ENCODE measurements at regions not wholly inside any gene's neighbourhood (a gene's known extent, or its start where the extent isn't known, plus 50 kb on each side); places are given as distances from the start of the nearest gene placed in this dataset.
A peak's percentile ranks its signal among the peaks of the same experiment; 100 is the strongest.

DNA sequence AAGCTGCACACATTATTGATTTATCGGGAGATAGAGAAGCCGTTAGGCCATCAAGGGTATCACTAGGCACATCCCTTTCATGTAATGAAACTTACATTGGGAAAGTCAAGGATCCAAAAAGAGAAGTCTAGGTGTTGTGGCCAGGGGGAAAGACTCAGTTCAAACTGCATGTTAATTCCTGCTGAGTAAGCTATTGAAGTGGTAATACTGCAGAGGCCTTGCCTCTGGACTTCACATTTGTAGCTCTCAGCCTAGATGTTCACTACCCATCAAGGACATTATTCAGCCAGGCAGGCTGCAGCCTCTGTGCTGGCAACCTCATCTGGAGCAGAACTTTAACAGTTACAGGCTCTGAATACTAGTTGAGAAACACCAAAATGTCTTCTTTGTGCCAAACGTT is 2094.5 kb upstream of the AGA start:
- DNase-seq (ENCODE audit: low read depth): no peak
- H3K4me3 ChIP-seq (ENCODE audit: low read length): no peak overlapping the region

DNA sequence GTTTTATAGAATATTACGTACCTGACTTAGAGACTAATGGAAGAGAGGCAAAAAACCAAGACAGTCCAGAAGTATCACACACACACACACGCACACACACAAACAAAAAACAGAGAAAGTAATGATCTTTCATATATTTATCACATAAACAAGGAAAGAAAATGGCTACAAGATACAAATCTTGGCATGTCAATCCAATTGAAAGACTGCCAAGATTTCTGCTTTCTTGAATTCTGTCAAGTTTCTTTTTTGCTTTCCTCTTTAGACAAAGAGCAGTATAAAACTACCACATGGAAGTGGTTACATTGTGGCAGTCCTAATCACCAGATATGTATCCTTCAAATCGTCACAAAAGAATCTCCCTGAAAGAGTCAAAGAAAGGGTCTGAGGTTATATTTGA is 2097.4 kb upstream of the AGA start:
- DNase-seq (ENCODE audit: low read depth): no peak
- H3K4me3 ChIP-seq (ENCODE audit: low read length): no peak overlapping the region
- TF ChIP-seq, protein P1, sequence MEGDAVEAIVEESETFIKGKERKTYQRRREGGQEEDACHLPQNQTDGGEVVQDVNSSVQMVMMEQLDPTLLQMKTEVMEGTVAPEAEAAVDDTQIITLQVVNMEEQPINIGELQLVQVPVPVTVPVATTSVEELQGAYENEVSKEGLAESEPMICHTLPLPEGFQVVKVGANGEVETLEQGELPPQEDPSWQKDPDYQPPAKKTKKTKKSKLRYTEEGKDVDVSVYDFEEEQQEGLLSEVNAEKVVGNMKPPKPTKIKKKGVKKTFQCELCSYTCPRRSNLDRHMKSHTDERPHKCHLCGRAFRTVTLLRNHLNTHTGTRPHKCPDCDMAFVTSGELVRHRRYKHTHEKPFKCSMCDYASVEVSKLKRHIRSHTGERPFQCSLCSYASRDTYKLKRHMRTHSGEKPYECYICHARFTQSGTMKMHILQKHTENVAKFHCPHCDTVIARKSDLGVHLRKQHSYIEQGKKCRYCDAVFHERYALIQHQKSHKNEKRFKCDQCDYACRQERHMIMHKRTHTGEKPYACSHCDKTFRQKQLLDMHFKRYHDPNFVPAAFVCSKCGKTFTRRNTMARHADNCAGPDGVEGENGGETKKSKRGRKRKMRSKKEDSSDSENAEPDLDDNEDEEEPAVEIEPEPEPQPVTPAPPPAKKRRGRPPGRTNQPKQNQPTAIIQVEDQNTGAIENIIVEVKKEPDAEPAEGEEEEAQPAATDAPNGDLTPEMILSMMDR (conservative IDR thresholded peaks at IDR 0.05; ENCODE audit: low read depth, low read length): no peak

More for the DNA sequence above, 2094.5 kb upstream of the AGA start:
- TF ChIP-seq, protein P1 (conservative IDR thresholded peaks at IDR 0.05; ENCODE audit: low read depth, low read length): no peak

DNA sequence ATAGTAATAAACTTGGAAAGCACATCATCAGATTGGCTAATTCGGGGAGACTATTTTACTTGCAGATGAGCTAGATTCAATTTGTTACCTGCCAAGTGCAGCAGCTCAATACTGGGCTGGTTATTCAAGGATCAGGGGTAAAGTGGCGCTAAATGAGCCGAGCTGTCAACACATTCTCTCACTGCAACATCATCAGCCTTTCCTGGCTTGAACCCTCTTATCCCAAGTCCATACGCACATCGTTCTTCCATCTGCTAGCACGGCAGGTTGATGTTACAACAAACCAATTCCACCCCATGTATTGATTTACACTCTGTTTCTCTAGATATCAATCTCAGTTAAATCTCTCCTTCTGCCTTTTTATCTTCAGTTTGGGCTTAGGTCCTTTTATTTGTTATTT is 2101.5 kb upstream of the AGA start:
- TF ChIP-seq, protein P1 (conservative IDR thresholded peaks at IDR 0.05; ENCODE audit: low read depth, low read length): no peak
- no peak for DNase-seq (ENCODE audit: low read depth)
- no peak overlapping the region for H3K4me3 ChIP-seq (ENCODE audit: low read length)

DNA sequence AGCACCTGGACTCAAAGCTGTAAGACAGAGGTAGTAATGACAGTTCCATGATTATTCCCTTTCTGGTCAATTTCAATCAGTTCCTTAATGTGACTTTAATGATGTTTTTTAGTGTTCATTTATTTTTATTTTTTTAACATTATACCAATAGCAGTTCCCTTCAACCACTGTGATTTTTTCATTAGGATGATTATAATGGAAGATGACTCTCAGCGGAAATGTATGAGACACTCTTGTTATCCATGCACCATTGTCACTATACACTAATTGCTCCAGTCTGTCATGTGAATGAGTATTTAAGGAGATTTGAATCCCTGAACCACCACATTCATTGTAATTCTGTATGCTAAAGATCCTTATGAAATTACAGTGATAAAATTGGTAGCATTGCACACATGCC is 2102.3 kb upstream of the AGA start:
- no peak for DNase-seq (ENCODE audit: low read depth)
- TF ChIP-seq, protein P1 (conservative IDR thresholded peaks at IDR 0.05; ENCODE audit: low read depth, low read length): no peak

DNA sequence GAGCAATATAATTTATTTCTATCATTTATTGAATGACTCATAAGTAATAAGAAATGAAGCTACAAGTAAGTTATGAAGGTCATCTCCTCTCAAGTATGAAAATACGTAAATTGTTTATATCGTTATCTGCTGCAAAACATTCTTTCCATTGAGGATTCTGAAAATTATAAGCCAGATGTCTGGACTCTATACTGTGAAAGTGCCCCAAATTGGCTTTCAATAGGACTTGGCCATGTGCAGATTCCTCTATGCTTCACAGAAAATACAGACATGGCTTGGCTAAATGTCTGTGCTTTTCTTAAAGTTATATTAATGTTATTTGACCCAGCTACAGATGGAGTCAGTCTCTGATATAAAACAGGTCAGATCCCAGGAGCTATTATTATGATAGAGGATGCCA is 2109.9 kb upstream of the AGA start:
- no peak overlapping the region for H3K4me3 ChIP-seq (ENCODE audit: low read length)
- no peak for DNase-seq (ENCODE audit: low read depth)
- TF ChIP-seq, protein P1 (conservative IDR thresholded peaks at IDR 0.05; ENCODE audit: low read depth, low read length): no peak

More for the DNA sequence above, 2102.3 kb upstream of the AGA start:
- no peak overlapping the region for H3K4me3 ChIP-seq (ENCODE audit: low read length)

DNA sequence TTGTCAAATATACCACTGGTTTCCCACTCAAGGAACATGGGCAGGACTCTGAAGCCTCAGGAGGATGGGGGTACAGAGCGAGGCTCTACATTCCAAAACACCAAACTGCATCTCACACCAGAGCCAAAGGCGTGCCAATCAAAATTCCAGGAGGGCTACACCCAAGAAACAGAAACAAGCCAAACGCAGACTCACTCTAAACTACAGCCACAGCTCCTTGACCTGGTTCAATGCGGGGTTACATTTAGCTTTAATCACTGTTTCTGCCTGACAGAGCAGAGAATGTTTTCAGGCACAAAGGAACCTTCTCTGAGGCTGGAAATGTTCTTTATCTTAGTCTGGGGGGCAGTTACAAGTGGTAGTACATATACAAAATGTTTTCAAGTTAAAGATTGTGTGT is 2121.5 kb upstream of the AGA start:
- H3K4me3 ChIP-seq (ENCODE audit: low read length): no peak overlapping the region
- TF ChIP-seq, protein P1 (conservative IDR thresholded peaks at IDR 0.05; ENCODE audit: low read depth, low read length): no peak
- peak; percentile 49 for DNase-seq (ENCODE audit: low read depth)

DNA sequence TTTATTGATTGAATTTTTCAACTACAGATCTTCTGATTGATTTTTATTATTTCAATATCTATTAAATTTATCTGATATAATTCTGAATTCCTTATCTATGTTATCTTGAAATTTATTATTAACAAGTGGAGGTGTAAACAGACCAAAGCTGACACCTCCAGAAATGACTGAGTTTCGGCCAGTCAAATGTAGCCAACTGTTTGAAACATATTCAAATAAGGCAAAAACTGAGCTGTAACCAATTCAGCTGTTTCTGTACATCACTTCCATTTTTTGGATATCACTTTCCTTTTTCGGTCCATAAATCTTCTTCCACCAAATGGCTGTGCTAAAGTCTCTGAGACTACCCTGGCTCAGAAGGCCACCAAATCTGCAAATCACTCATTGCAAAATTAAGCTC is 2127.3 kb upstream of the AGA start:
- no peak for DNase-seq (ENCODE audit: low read depth)
- TF ChIP-seq, protein P1 (conservative IDR thresholded peaks at IDR 0.05; ENCODE audit: low read depth, low read length): no peak
- no peak overlapping the region for H3K4me3 ChIP-seq (ENCODE audit: low read length)

All from retinal pigment epithelial cell (primary cell).